ENCODE measurements at regions not wholly inside any gene's neighbourhood (a gene's known extent, or its start where the extent isn't known, plus 50 kb on each side); places are given as distances from the start of the nearest gene placed in this dataset.

GRCh38 chr12:85476756-85477155 is 196.7 kb downstream of the ALX1 start:
- no peak for DNase-seq (ENCODE audit: extremely low spot score, unreplicated experiment)
- Mint-ChIP-seq H3K4me1 (ENCODE audit: unreplicated experiment) (no peaks in the 10 kb centered on the region), H3K36me3 (ENCODE audit: unreplicated experiment) (no peaks in the 10 kb centered on the region), H3K4me3 (ENCODE audit: unreplicated experiment) (no peak overlapping the region), H3K9me3 (ENCODE audit: unreplicated experiment) (no peaks in the 10 kb centered on the region), H3K27ac (ENCODE audit: unreplicated experiment) (no peak overlapping the region), H3K27me3 (ENCODE audit: unreplicated experiment) (peaks cover 15% of the 10 kb centered on the region)
- TF ChIP-seq, protein P1, sequence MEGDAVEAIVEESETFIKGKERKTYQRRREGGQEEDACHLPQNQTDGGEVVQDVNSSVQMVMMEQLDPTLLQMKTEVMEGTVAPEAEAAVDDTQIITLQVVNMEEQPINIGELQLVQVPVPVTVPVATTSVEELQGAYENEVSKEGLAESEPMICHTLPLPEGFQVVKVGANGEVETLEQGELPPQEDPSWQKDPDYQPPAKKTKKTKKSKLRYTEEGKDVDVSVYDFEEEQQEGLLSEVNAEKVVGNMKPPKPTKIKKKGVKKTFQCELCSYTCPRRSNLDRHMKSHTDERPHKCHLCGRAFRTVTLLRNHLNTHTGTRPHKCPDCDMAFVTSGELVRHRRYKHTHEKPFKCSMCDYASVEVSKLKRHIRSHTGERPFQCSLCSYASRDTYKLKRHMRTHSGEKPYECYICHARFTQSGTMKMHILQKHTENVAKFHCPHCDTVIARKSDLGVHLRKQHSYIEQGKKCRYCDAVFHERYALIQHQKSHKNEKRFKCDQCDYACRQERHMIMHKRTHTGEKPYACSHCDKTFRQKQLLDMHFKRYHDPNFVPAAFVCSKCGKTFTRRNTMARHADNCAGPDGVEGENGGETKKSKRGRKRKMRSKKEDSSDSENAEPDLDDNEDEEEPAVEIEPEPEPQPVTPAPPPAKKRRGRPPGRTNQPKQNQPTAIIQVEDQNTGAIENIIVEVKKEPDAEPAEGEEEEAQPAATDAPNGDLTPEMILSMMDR (IDR thresholded peaks at IDR 0.05) = no peak

DNA sequence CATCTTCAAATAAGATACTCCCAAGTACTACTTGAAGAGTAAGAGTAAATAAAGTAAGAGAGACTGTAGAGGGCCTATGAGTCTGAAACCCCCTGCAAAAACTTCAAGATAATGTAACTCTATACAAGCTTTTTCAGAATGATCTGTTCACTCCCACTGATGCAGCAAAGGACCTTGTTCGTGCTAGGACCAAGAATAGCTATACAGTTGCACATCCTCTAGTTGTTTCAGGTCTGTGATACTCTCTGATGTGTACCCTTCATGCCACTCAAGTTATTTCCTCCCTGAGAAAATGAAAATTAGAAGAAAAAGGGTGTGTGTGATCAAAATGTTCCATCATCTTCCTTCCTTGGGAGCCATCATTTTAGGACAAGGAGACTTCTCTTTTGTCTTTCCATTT is 204.4 kb downstream of the ALX1 start:
- no peak for DNase-seq (ENCODE audit: extremely low spot score, unreplicated experiment)
- no peak overlapping the region for H3K4me3 Mint-ChIP-seq (ENCODE audit: unreplicated experiment)

GRCh38 chr12:85489194-85489593 is 209.2 kb downstream of the ALX1 start:
- no peak overlapping the region for H3K4me3 Mint-ChIP-seq (ENCODE audit: unreplicated experiment)
- no peak overlapping the region for H3K27ac Mint-ChIP-seq (ENCODE audit: unreplicated experiment)
- no peaks in the 10 kb centered on the region for H3K4me1 Mint-ChIP-seq (ENCODE audit: unreplicated experiment)
- H3K9me3 Mint-ChIP-seq (ENCODE audit: unreplicated experiment) = no peaks in the 10 kb centered on the region
- no peaks in the 10 kb centered on the region for H3K36me3 Mint-ChIP-seq (ENCODE audit: unreplicated experiment)
- TF ChIP-seq, protein P1 (IDR thresholded peaks at IDR 0.05) = no peak
- peaks cover 14% of the 10 kb centered on the region for H3K27me3 Mint-ChIP-seq (ENCODE audit: unreplicated experiment)
- no peak for DNase-seq (ENCODE audit: extremely low spot score, unreplicated experiment)

More for the DNA sequence above, 204.4 kb downstream of the ALX1 start:
- TF ChIP-seq, protein P1 (IDR thresholded peaks at IDR 0.05) = no peak
- no peaks in the 10 kb centered on the region for H3K4me1 Mint-ChIP-seq (ENCODE audit: unreplicated experiment)
- no peaks in the 10 kb centered on the region for H3K36me3 Mint-ChIP-seq (ENCODE audit: unreplicated experiment)
- H3K9me3 Mint-ChIP-seq (ENCODE audit: unreplicated experiment) = no peaks in the 10 kb centered on the region
- H3K27ac Mint-ChIP-seq (ENCODE audit: unreplicated experiment) = no peak overlapping the region
- H3K27me3 Mint-ChIP-seq (ENCODE audit: unreplicated experiment) = peaks cover 13% of the 10 kb centered on the region

DNA sequence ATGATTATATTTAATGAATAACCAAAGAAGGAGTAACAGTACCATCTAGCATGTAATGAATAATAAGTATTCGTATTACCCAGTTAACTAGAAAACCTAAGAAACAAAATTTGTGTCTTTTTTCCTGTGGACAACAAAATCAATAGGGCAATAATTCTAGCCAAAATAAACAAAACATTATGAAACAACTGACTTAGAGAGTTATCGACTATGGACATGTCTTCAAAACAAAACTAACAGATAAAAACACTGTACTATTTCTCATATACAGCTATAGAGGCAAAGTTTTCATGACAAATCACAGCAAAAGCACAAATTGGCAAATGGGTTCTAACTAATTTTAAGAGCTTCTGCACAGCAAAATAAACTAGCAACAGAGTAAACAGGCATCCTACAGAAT is 224.1 kb downstream of the ALX1 start:
- Mint-ChIP-seq H3K9me3 (ENCODE audit: unreplicated experiment) (no peaks in the 10 kb centered on the region), H3K4me3 (ENCODE audit: unreplicated experiment) (no peak overlapping the region)

GRCh38 chr12:85504624-85505023 is 224.6 kb downstream of the ALX1 start:
- Mint-ChIP-seq H3K27me3 (ENCODE audit: unreplicated experiment) (no peaks in the 10 kb centered on the region), H3K9me3 (ENCODE audit: unreplicated experiment) (no peaks in the 10 kb centered on the region), H3K27ac (ENCODE audit: unreplicated experiment) (no peak overlapping the region), H3K4me1 (ENCODE audit: unreplicated experiment) (no peaks in the 10 kb centered on the region), H3K36me3 (ENCODE audit: unreplicated experiment) (no peaks in the 10 kb centered on the region), H3K4me3 (ENCODE audit: unreplicated experiment) (no peak overlapping the region)
- TF ChIP-seq, protein P1 (IDR thresholded peaks at IDR 0.05) = no peak
- DNase-seq (ENCODE audit: extremely low spot score, unreplicated experiment) = no peak

More for the DNA sequence above, 224.1 kb downstream of the ALX1 start:
- no peak for DNase-seq (ENCODE audit: extremely low spot score, unreplicated experiment)
- TF ChIP-seq, protein P1 (IDR thresholded peaks at IDR 0.05) = no peak
- Mint-ChIP-seq H3K4me1 (ENCODE audit: unreplicated experiment) (no peaks in the 10 kb centered on the region), H3K27ac (ENCODE audit: unreplicated experiment) (no peak overlapping the region), H3K36me3 (ENCODE audit: unreplicated experiment) (no peaks in the 10 kb centered on the region), H3K27me3 (ENCODE audit: unreplicated experiment) (no peaks in the 10 kb centered on the region)
